ENCODE measurements at regions not wholly inside any gene's neighbourhood (a gene's known extent, or its start where the extent isn't known, plus 50 kb on each side); places are given as distances from the start of the nearest gene placed in this dataset.
"Not testable (repeated sequence)": the region's sequence is repeated elsewhere in the genome, so short reads cannot be mapped to it uniquely, and the experiment has no call there.

DNA sequence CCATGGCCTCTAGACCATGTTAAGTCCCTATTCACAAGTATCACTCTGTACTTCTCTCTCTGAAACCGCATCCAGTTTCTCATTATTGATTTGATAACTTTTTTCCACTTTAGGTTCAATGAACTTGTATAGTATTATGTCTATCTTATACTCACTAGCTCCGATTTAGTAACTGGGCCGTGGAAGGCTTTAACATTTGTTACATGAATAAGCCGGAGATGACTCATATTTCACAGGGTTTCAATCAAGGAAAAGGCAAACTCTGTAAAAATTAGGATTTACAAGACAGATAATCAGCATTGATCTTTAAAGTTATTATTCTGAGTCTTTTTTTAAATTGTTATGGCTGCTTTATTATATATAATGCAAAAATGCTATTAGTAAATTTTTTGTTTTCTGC is 662.2 kb upstream of the CNTN5 start:
- no peak for DNase-seq (ENCODE audit: low spot score)

DNA sequence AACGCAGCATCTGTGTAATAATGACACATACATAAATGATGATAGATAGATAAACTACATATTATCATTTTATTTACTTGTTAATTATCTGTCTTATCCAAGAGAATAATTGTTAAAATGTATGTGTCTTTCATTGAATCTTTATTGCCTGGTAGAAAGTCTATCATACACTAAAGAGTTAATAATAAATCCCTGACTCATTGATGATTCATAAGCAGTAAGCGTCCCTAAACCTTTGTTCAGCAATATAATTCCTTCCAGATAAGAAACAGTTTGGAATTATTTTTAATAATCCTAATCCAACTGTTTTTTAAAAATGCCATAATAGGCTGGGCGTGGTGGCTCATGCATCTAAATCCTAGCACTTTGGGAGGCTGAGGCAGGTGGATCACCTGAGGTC is 655.6 kb upstream of the CNTN5 start:
- DNase-seq (ENCODE audit: low spot score): no peak

DNA sequence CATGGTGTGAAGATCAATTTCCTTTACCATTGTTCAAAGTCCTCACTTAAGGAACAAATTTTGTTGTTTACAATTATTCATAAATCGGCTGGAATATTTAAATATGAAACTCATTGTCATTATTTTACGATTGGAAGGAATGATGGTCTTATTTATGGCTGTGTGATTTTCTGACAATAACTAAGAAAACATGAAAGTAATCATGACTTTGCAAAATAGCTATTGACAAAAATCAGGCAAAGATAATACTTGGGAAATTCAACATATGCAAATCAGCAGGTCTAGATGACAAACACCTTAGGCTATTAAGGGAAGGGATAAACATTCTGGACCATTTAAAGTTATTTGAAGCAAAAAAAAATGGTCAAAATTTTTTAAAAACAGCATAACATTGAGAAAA is 654.8 kb upstream of the CNTN5 start:
- DNase-seq (ENCODE audit: low spot score): no peak

DNA sequence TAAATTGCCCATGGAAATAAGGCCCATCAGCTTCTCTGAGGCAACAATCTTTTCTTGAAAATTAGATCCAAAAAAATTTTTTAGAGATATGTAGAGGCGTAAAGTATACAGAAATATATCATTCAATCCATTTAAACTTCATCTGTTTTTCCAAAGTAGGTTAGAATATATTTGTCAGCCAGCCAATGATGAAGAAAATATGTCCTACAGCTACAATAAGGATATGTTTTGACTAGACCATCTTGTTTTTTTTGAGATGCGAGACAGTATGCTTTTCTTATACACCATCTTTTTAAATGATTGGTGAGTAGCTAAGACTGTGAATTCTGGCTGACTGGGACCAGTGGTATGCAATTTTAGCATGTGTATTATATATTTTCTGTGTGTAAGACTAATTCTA is 630.4 kb upstream of the CNTN5 start:
- DNase-seq (ENCODE audit: low spot score): no peak

DNA sequence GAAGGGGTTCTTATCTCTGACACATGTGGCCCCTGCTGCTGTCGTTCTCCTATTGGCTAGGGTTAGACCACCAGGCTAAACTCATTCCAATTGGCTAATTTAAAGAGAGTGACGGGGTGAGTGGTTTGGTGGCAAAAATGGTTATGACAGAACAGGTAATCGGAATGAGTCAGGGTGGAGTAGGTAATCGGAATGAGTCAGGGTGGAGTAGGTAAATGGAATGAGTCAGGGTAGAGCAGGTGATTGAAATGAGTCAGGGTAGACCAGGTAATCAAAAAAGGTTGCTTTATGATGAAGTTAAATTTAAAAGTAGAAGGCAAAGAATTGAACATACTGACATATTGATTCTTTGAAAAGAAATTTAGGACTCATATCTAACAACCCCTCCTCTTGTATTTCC is 626.2 kb upstream of the CNTN5 start:
- not testable (repeated sequence) for DNase-seq (ENCODE audit: low spot score)

DNA sequence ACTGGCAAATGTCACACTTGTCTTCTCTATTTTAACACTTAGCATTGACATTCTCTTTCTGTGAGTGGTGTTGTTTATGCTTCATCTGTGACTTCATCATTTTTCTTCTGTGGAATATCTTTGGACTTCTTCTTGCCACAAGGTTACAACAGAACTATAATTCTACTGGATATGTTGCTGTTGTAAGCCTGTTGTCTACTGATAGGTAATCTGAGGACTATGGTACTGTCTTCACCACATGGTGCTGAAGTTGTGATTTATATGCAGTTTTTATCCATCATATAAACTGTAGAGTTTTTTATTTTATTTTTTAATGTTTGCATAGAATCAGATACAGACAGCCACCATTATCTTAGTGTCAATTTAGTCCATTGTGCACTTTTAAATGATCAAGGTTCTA is 622.2 kb upstream of the CNTN5 start:
- DNase-seq (ENCODE audit: low spot score): no peak

DNA sequence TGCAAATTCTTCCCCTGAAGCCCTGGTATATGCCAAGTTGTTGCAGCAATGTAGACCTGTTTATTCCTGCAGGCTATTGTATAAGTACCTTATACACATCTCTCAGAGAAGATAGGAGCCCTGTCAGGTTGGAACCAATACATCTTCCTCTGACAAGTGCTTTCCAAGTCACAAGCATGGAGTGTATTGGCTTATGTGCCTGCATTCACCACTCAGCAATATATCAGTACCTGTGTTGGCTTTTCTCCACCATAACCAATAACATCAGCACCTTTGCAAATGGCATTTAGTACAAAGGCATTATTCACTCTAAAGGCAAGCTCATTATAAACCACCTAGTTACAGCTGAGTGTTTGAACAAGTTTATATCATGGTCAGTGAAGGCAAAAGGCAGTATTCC is 611.7 kb upstream of the CNTN5 start:
- DNase-seq (ENCODE audit: low spot score): no peak

DNA sequence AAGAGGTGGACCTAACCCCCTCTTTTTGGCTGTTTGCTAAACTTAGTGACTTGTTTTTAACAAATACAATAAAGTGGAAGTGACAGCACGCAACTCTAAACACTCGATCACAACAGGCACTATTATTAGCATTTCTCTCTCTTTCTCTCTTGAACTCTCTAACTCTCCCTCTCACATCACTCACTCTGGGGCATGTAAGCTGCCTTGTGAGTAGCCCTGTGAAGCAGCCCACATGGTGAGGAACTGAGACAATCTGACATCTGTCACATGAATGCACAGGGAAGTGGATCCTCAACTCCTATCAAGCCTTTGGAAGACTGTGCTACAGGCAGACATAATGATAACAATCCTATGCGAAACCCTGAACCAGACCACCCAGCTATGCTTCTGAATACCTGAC is 609.0 kb upstream of the CNTN5 start:
- no peak for DNase-seq (ENCODE audit: low spot score)

DNA sequence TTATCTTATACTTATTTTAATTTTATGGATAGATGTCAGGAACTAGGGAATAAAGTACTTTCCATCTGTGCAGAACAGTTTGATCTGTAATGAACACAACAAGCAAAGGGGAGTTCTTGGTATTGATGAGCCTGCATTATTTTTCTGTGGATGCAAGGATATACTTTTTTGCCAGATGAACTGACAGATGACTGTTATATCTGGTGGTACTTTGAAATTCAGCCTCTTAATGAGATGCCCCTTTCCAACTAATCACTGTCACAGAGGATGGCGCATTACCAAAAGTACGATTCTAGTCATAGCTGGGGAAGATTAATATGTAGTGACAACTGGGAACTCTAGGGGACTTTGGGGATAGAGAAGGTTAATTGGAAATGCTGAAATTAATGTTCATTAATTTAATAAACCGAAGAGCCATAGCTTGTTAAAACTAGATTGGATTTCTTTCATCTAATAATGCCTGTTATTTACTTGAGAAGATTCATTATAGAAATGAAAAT is 603.4 kb upstream of the CNTN5 start:
- DNase-seq (ENCODE audit: low spot score): no peak

DNA sequence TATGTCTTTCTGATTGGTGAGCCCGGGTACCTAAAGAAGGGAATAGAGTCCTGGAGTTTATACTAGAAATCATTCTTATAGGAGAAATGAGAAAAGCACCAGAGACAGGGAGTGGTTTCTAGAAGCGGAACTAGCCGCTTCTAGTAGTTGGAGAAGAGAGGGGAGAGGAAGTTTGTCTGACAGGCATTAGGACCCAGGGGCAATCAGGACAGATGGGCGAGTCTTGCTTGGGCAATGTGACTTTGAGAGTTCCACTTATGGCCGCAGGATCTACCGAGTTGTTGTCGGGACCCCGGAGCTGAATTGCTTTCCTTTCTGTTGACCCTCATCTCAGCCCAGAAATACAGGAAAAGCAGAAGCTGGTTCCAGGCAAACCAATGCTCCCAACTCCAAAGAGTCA is 596.8 kb upstream of the CNTN5 start:
- DNase-seq (ENCODE audit: low spot score): no peak

DNA sequence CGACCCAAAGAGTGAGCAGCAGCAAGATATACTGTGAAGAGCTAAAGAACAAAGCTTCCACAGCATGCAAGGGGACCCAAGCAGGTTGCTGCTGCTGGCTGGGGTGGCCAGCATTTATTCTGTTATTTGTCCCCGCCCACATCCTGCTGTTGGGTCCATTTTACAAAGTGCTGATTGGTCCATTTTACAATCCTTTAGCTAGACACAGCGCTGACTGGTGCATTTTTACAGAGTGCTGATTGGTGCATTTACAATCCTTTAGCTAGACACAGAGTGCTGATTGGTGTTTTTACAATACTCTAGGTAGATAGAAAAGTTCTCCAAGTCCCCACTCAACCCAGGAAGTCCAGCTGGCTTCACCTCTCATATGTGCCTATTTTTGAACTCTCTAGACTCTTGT is 596.0 kb upstream of the CNTN5 start:
- DNase-seq (ENCODE audit: low spot score): not testable (repeated sequence)

DNA sequence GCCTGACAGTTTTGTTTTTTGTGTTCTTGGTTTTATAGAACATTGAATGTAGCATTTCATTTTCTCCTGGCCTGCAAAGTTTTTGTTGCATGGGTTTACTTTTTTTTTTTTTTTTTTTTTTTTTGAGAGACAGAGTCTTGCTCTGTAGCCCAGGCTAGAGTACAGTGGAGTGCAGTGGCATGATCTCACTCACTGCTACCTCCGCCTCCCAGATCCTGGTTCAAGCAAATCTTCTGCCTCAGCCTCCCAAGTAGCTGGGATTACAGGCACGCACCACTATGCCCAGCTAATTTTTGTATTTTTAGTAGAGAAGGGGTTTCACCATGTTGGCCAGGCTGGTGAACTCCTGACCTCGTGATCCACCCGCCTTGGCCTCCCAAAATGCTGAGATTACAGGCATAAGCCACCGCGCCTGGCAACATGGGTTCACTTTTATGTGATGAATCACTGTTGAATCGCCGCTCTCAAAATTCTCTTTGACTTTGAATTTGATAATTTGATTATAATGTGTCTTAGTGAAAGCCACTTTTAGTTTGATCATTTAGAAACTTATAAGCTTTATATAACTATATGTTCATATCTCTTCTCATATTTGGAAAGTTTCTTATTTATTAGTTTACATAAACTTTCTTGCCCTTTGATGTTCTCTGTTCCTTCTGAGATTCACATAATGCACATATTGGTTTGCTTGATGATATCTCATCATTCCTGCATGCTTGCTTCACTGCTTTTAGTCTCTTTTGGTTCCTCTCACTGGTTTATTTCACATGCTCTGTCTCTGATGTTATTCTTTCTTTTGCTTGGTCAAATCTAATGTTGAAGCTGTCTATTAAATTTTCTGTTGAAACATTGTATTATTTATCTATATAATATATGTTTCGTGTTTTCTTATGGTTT is 589.0 kb upstream of the CNTN5 start:
- no peak for DNase-seq (ENCODE audit: low spot score)

DNA sequence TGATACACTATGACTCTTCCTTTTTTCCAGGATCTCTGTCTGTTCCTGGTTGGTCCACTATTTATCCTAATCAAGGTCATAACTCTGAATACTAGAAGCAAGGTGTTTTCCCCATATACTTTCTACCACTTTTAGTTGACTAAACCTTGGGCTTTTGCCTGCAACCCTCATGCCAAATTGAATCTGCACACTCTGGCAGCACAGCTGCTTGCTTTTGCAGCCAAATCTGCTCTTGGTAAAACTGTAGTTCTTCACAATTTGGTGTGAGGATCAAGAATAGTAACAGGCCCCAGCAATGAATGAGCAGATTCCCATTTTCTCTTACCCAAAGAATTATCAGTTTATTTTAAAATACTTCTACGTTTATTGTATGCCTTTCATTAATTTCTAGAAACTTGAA is 586.5 kb upstream of the CNTN5 start:
- no peak for DNase-seq (ENCODE audit: low spot score)

DNA sequence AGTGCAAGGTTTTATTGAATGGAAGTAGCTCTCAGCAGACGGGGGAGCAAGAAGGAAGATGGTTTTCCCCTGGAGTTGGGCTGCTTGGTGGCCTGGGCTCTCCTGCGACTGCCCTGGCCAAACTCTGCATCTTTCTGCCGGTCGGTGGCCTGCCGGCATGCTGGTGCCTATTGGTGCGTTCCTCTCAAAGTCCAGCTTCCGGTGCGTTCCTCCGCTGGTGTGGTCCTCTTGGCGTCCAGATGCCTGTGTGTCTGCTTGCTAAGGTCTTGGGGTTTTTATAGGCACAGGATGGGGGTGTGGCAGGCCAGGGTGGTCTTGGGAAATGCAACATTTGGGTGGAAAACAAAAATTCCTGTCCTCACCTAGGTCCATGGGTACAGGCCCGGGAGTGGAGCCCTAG is 567.4 kb upstream of the CNTN5 start:
- DNase-seq (ENCODE audit: low spot score): no peak

DNA sequence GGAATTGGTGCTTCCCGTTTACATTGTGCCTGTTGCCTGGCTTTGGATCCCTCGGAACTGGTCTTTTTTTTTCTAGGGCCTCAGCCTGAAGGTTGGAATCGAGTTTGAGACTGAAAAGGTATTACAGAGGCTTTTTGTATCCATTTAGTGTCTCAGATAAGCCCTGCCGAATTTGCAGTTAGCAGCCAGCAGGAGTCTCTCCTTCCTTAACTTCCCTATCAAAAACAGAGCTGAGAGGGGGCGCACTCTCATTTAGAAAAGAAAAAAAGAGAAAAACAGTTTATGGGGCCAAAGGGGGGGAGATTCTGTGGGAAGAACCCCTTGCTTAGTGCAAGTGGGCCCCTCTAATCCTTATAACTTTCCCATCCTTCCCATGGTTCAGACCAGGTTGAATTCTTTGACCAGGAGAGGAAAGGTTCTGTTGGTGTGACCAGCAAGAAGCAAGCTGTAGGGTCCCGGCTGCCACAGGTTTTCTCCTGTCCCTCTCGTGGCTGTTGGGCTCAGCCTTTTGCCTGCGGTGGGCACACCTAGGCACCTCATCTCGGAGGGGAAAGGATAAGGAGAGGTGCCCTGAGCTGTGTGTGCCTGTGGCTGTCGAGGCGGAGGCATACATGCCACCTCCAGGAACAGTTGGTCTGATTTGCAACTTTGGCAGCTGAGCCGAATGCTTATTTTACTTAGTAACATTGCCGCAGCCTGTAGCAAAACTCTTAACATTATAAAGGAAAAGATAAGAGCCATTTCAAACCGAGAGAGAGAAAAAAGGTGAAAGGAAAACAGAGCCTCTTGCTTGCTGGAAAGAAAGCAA is 565.0 kb upstream of the CNTN5 start:
- DNase-seq (ENCODE audit: low spot score): no peak

DNA sequence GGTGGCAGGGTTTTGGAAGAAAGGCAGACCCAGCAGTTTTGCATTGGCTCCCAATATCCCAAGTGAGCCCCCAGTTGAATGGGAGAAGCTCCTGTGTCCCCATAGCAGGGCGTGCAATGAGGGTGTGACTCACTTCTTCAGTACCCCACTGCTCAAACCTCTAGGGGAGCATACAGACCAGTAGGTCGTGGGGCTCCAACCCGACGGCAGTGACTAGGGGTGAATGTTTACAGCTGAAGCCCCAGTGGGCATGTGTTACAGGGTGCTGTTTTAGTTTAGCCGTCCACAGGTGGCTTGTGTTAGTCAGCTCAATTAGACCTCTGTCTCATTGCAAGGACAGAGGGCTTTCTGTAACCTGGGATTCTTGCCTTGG is 564.5 kb upstream of the CNTN5 start:
- no peak for DNase-seq (ENCODE audit: low spot score)

DNA sequence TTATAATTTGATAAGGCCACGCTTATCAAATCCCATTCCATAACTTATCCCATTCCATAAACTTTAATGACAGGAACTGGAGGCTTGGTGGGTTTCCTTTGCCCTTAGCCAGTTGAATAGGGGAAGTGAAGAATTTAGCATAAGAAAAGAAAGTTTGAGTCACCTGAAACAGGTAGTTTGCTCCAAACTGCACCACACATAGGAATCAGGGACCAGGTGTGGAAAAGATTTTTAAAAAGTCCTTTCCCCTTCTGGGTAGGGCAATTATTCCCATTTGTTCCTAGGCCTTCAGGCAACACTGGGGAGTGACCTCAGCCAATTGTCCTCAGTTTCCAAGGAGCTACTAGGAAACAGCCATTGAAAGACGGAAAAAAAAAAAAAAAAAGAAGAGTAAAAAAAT is 525.7 kb upstream of the CNTN5 start:
- DNase-seq (ENCODE audit: low spot score): no peak

DNA sequence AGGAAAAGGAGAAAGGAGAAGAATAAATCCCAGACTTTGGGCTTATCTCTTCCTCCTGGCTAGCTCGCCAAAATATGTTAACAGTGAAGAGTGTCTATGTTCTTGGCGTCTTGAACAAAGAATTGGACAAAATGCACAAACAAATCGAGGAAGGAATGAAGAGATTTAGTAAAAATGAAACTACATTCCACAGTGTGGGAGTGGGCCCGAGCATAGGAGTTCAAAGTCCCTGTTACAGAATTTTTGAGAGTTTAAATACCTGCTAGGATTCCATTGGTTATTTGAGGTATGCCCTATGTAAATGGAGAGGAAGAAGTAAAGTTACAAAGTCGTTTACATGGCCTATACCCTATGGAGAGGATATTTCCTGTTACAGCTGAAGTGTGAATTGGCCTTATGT is 525.1 kb upstream of the CNTN5 start:
- no peak for DNase-seq (ENCODE audit: low spot score)

DNA sequence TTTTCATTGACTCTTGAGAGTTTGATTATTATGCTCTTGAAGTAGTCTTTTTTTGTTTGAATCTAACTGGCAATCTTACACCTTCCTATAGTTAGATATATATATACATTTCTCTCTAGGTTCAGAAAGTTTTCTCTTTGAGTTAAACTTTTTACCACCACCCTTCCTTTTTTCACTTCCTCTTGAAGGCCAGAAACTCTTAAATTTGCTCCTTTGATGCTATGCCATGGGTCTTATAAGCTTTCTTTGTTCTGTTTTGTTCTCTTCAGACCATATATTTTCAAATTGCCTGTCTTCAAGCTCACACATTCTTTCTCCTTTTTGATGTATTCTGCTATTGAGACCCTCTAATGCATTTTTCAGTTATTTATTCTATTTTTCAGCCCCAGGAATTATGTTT is 513.5 kb upstream of the CNTN5 start:
- DNase-seq (ENCODE audit: low spot score): no peak

DNA sequence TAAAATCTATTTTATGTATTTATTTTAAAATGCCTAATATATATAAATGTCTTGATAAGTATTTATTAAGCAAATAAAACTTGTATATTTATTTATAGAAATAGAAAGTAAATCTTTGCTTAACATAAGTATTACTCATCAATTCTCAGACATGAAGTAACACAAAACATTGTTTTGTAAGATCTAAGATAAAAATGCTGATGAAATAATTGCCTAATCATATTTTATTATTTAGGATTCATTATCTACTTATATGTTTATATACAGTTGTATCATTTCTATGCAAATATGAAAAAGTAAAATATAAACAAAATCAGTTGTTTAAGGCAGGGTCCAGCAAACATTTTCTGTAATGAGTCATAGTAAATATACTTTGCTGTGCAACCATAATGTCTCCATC is 507.8 kb upstream of the CNTN5 start:
- no peak for DNase-seq (ENCODE audit: low spot score)

DNA sequence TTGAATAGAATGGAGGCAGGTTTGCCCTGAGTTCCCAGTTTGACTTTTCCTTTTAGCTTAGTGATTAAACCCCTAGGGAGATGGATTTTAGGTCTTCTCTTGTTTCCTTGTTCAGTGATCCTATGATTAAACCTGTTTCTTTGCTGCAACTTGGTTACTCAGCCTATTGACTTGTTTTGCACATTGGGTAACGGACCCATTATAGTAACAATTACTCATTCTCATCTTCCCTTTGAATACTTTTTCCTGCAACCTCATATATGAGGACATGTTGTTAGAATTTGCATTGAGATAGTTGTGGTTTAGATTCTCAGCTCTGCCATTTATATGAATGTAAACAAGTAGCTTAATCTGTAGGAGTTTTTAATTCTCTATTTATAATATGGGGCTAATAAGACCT is 489.2 kb upstream of the CNTN5 start:
- no peak for DNase-seq (ENCODE audit: low spot score)

DNA sequence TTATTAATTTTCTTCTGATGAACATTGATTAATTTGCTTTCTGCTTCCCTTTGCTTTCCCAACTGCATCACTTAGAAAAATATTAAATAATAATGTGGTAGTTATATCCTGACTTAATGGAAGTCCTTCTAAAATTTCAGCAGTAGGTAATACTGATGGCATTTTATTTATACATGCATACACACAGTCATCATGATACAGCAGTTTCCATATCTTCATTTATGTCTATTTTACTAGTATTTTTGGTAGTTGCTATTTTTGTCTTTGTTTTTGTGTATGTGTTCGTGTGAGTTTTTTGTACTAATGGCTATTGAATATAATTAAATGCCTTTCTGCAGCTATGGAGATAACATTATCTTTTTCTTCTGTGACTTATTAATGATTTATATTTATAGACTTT is 484.7 kb upstream of the CNTN5 start:
- DNase-seq (ENCODE audit: low spot score): no peak

DNA sequence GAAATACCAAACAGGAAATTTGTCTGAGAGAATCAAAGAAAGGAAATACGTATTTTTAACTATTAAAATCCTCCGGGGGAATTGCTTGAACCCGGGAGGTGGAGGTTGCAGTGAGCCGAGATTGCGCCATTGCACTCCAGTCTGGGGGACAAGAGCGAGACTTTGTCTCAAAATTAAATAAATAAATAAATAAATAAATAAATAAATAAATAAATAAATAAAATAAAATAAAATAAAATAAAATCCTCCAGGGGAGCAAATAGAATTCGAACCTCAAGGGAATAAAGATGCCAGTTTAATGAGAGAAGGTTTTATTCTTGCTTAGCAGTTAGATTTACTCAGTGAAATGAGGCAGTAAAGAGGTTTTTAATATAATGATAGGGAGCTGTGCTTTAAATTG is 482.4 kb upstream of the CNTN5 start:
- DNase-seq (ENCODE audit: low spot score): not testable (repeated sequence)

Measured in mucosa of gallbladder (tissue), 1 donor.